ENCODE measurements at regions not wholly inside any gene's neighbourhood (a gene's known extent, or its start where the extent isn't known, plus 50 kb on each side); places are given as distances from the start of the nearest gene placed in this dataset.

GRCh38 chr11:134532131-134532920, 120.3 kb upstream of the B3GAT1 start:
- DNase-seq (ENCODE audit: insufficient read length, low spot score) (no peak), FAIRE-seq (no peak)

GRCh38 chr11:134531327-134532130, 119.5 kb upstream of the B3GAT1 start:
- DNase-seq (ENCODE audit: insufficient read length, low spot score) (no peak), FAIRE-seq (no peak)

- DNase-seq (ENCODE audit: insufficient read length, low spot score) (no peak), FAIRE-seq (no peak)
Measured at GRCh38 chr11:134530636-134531326, 118.7 kb upstream of the B3GAT1 start.

GRCh38 chr11:134529212-134530096, 117.4 kb upstream of the B3GAT1 start:
- DNase-seq (ENCODE audit: insufficient read length, low spot score), result no peak
- no peak for FAIRE-seq

- DNase-seq (ENCODE audit: insufficient read length, low spot score), result no peak
- no peak for FAIRE-seq
Measured at GRCh38 chr11:134528453-134528852, 116.4 kb upstream of the B3GAT1 start.

- DNase-seq (ENCODE audit: insufficient read length, low spot score) (no peak), FAIRE-seq (no peak)
Measured at GRCh38 chr11:134527382-134528243, 115.6 kb upstream of the B3GAT1 start.

- no peak for DNase-seq (ENCODE audit: insufficient read length, low spot score)
- no peak for FAIRE-seq
Measured at GRCh38 chr11:134524896-134525845, 113.1 kb upstream of the B3GAT1 start.

- FAIRE-seq (no peak), DNase-seq (ENCODE audit: insufficient read length, low spot score) (no peak)
Measured at GRCh38 chr11:134524201-134524600, 112.2 kb upstream of the B3GAT1 start.

- no peak for DNase-seq (ENCODE audit: insufficient read length, low spot score)
- FAIRE-seq, result no peak
Measured at GRCh38 chr11:134522782-134523570, 110.9 kb upstream of the B3GAT1 start.

GRCh38 chr11:134521452-134522289, 109.6 kb upstream of the B3GAT1 start:
- no peak for FAIRE-seq
- no peak for DNase-seq (ENCODE audit: insufficient read length, low spot score)

- DNase-seq (ENCODE audit: insufficient read length, low spot score), result no peak
- no peak for FAIRE-seq
Measured at GRCh38 chr11:134521001-134521400, 109.0 kb upstream of the B3GAT1 start.

GRCh38 chr11:134519788-134520187, 107.7 kb upstream of the B3GAT1 start:
- FAIRE-seq (no peak), DNase-seq (ENCODE audit: insufficient read length, low spot score) (no peak)

- no peak for DNase-seq (ENCODE audit: insufficient read length, low spot score)
Measured at GRCh38 chr11:134519390-134519750, 107.3 kb upstream of the B3GAT1 start.

GRCh38 chr11:134518616-134519389, 106.8 kb upstream of the B3GAT1 start:
- DNase-seq (ENCODE audit: insufficient read length, low spot score), result no peak
- FAIRE-seq, result no peak

More at GRCh38 chr11:134519390-134519750, 107.3 kb upstream of the B3GAT1 start:
- FAIRE-seq, result no peak

GRCh38 chr11:134517621-134518293, 105.7 kb upstream of the B3GAT1 start:
- DNase-seq (ENCODE audit: insufficient read length, low spot score) (no peak), FAIRE-seq (no peak)

Data from GM19239 (cell line).